Liver (tissue), 3 donors: ENCODE measurements at regions not wholly inside any gene's neighbourhood (a gene's known extent, or its start where the extent isn't known, plus 50 kb on each side); places are given as distances from the start of the nearest gene placed in this dataset.

ENCODE experiments used
- ATF3 ChIP-seq: IDR thresholded peaks from 2 replicates; pipeline ENCODE4 v1.6.1; 2016; ENCODE audit warnings: antibody characterized with exemption
- CTCF ChIP-seq: fragments of 150-350 bp; IDR thresholded peaks from 2 replicates; pipeline ENCODE4 v1.5.1; 2017; ENCODE audit warnings: improper control_type of control experiment, low read depth, low read length; ENCODE audit not compliant: missing input control
- FOXA1 ChIP-seq: IDR thresholded peaks from 2 replicates; pipeline ENCODE4 v1.6.1; 2016; ENCODE audit warnings: antibody characterized with exemption
- HNF4A ChIP-seq, 2 donors: conservative IDR thresholded peaks; 2 replicates each; pipeline ENCODE4 v1.6.1; 2016; ENCODE audit warnings: antibody characterized with exemption in 2 of 2, mild to moderate bottlenecking in 2 of 2
- HNF4G ChIP-seq: IDR thresholded peaks from 2 replicates; pipeline ENCODE4 v1.6.1; 2016; ENCODE audit warnings: antibody characterized with exemption
- JUND ChIP-seq, 2 donors: IDR thresholded peaks; 2 replicates each; pipeline ENCODE4 v1.6.1; 2016; ENCODE audit warnings: antibody characterized with exemption in 2 of 2
- RAD21 ChIP-seq, 2 donors: IDR thresholded peaks; 2 replicates each; pipeline ENCODE4 v1.6.1; 2016; ENCODE audit warnings: antibody characterized with exemption in 2 of 2, mild to moderate bottlenecking in 2 of 2
- RXRA ChIP-seq, 2 donors: IDR thresholded peaks; 2 replicates each; pipeline ENCODE4 v1.6.1; 2017 to 2018; ENCODE audit warnings: antibody characterized with exemption in 2 of 2, mild to moderate bottlenecking in 1 of 2
- SP1 ChIP-seq: IDR thresholded peaks from 2 replicates; pipeline ENCODE4 v1.6.1; 2018; ENCODE audit warnings: antibody characterized with exemption, mild to moderate bottlenecking
- TAF1 ChIP-seq: conservative IDR thresholded peaks from 2 replicates; pipeline ENCODE4 v1.6.1; 2016; ENCODE audit warnings: antibody characterized with exemption, mild to moderate bottlenecking
- YY1 ChIP-seq: IDR thresholded peaks from 2 replicates; pipeline ENCODE4 v1.6.1; 2016; ENCODE audit warnings: antibody characterized with exemption, mild to moderate bottlenecking
- TF ChIP-seq, protein P1 (sequence below): IDR thresholded peaks from 2 replicates; pipeline ENCODE4 v1.6.1; 2016; ENCODE audit warnings: antibody characterized with exemption
- donor health status: healthy.
- donor health status: healthy.

DNA sequence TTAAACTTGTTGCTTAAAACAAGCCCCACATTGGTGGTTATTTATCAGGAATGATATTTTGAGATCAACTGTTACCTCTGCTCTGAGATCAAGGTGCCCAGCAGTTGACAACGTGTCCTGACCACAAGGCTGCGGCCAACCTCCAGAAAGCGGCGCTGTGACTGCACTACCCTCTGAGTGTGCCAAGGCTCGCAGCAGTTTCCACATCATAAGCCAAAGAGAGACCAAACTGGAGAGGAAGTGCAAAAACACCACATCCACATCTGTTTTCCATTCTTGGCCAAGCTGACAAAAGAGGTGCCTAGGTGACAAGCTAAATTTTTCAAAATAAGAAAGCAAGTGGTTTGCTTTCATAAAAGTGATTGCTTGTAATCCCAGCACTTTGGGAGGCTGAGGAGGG lies 410.8 kb upstream of the POU3F3 start:
- TF ChIP-seq CTCF (no peak), SP1 (no peak), ATF3 (no peak), YY1 (no peak), RAD21 (IDR thresholded peaks at IDR 0.05) (no peak), RXRA (IDR thresholded peaks at IDR 0.05) (no peak), FOXA1 (no peak), JUND (IDR thresholded peaks at IDR 0.05) (no peak), TAF1 (no peak), HNF4A (conservative IDR thresholded peaks at IDR 0.05) (no peak), HNF4G (no peak)
- TF ChIP-seq, protein P1, sequence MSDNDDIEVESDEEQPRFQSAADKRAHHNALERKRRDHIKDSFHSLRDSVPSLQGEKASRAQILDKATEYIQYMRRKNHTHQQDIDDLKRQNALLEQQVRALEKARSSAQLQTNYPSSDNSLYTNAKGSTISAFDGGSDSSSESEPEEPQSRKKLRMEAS = no peak
